ENCODE measurements at regions not wholly inside any gene's neighbourhood (a gene's known extent, or its start where the extent isn't known, plus 50 kb on each side); places are given as distances from the start of the nearest gene placed in this dataset.

DNA sequence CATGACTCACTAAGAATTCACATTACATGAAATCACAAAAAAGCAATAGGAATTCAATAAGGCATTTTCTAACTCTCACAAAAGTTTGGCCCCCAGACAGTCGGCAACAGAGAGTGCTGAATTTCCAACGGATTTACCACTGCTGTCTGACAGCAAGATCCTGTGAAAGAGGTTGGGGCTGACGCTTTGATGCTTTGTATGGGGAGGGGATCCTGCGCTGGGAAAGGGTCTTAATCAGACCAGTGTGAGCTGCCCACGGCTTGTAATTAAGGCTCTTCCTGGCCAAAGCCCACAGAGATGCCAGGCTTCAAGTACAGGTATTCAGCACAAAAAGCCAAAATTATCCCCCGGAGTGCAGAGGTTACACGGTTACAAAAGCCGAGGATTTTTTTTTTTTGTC is 66.8 kb upstream of the TMCC3 start:
- TF ChIP-seq, protein P1, sequence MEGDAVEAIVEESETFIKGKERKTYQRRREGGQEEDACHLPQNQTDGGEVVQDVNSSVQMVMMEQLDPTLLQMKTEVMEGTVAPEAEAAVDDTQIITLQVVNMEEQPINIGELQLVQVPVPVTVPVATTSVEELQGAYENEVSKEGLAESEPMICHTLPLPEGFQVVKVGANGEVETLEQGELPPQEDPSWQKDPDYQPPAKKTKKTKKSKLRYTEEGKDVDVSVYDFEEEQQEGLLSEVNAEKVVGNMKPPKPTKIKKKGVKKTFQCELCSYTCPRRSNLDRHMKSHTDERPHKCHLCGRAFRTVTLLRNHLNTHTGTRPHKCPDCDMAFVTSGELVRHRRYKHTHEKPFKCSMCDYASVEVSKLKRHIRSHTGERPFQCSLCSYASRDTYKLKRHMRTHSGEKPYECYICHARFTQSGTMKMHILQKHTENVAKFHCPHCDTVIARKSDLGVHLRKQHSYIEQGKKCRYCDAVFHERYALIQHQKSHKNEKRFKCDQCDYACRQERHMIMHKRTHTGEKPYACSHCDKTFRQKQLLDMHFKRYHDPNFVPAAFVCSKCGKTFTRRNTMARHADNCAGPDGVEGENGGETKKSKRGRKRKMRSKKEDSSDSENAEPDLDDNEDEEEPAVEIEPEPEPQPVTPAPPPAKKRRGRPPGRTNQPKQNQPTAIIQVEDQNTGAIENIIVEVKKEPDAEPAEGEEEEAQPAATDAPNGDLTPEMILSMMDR (conservative IDR thresholded peaks at IDR 0.05 in 1 of 2, IDR thresholded peaks at IDR 0.05 in 1 of 2; ENCODE audit: extremely low read depth in 1 of 2, insufficient read depth in 1 of 2, low read depth in 1 of 2, low read length in 2 of 2), result no peak
- no peak for TF ChIP-seq EZH2 (IDR thresholded peaks at IDR 0.05; ENCODE audit: borderline replicate concordance, low read length)
